CD4-positive, alpha-beta T cell treated with Interleukin-6 for 4 hours (primary cell): ENCODE measurements at regions not wholly inside any gene's neighbourhood (a gene's known extent, or its start where the extent isn't known, plus 50 kb on each side); places are given as distances from the start of the nearest gene placed in this dataset.
"Not testable (repeated sequence)": the region's sequence is repeated elsewhere in the genome, so short reads cannot be mapped to it uniquely, and the experiment has no call there.

ENCODE experiments used
- DNase-seq: peaks from one replicate; pipeline ENCODE4 v3.0.0-alpha.2; 2020; ENCODE audit warnings: mixed read lengths

GRCh38 chr17:51439395-51440229 lies 179.3 kb downstream of the UTP18 start:
- peak; percentile 72 for DNase-seq

DNA sequence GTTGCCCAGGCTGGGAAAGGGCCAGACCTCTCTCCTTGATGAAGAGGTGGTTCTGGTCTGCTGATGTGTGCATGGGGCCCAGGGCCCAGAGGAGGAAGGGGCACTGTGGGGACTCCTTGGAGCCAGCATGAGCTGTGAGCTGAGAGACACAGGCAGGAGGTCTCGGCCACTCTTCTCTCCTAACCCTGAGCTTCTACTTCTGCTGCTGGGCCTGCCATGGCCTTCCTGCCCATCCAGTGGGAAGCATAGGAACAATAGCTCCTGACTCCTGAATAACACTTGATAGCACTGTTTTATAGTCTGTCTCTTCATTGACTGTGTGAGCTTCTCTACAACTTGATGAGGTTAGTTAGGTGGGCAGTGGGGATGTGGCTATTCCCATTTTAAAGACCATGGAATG lies 181.1 kb downstream of the UTP18 start:
- DNase-seq, result no peak

DNA sequence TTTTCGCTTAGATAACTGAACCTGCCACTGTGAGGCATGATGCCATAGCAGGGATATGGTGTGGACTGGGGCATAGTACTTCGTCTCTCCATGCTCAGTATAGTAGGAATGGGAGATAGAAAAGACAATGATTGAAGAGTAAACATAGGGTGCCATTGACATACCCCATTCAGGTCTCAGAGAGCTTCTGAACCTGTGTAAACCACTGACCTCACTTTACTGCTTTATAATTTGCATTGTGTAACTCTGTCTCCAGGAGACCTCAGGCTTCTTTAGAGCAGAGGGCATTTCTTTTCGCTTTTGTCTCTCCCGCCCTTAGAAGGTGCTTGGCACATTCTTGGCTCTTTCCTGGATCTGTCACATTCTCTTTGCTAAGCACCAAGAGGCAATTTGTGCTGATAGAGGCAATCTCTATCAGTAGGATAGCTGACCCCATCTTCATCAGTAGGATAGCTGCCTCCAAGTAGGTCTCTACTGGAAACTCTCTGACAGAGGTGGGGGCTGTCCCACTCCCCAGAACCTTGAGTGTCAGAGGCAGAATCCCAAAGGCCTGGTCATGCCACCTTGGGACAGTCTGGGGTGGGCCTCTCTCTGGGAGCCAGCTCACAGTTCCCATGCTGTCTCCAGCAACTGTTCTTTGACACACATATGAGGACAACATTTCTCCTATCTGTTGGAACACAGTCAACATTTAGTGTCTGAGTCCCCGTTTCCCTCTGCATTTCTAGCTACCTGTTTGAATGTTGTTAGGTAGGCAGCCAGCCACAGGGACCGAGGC lies 181.9 kb downstream of the UTP18 start:
- DNase-seq, result no peak

DNA sequence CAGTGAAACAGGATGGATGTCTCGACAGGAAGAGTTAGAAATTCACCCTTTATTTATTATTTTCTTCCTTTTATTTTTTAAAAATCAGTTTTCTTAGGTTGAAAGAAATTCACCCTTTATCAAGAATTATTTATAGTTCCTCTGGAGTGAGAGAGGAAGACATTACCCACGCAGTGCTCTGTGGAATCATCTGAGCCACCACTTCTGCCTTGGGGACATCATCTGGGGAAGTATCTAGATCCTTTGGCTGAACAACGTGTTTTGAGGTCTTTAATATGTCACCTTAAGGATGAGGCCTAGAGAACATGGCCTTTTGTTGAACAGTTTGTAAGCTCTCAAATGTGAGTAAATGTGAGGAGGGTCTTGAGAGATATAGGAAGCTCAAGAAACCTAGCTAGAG lies 183.3 kb downstream of the UTP18 start:
- DNase-seq, result no peak

GRCh38 chr17:51445946-51446345 lies 185.6 kb downstream of the UTP18 start:
- DNase-seq, result no peak

GRCh38 chr17:51454456-51454978 lies 194.2 kb downstream of the UTP18 start:
- DNase-seq, result no peak

GRCh38 chr17:51455211-51455610 lies 194.9 kb downstream of the UTP18 start:
- no peak for DNase-seq

- no peak for DNase-seq
Observed at GRCh38 chr17:51455931-51456330, 195.6 kb downstream of the UTP18 start.

GRCh38 chr17:51456942-51457341 lies 196.6 kb downstream of the UTP18 start:
- no peak for DNase-seq

GRCh38 chr17:51461578-51462004 lies 201.2 kb downstream of the UTP18 start:
- peak; percentile 67 for DNase-seq

DNA sequence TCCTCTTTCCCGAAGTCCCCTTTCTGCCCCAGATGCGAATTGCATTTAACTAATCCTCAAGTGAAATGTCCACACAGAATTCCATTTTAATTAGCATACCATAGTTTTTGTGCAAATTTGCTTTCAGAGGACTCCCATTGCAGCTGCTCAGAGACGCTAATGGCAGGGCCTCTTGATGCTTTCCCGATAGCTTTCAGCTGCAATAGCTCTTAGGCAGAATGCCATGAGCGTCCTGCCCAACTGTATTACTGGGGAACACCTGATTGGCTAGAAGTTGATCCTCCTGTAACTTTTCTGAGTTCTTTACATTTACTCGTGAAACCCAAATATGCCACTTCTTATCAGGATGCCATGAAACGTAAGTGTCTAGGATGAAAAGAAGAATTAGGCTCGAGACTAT lies 203.0 kb downstream of the UTP18 start:
- no peak for DNase-seq

DNA sequence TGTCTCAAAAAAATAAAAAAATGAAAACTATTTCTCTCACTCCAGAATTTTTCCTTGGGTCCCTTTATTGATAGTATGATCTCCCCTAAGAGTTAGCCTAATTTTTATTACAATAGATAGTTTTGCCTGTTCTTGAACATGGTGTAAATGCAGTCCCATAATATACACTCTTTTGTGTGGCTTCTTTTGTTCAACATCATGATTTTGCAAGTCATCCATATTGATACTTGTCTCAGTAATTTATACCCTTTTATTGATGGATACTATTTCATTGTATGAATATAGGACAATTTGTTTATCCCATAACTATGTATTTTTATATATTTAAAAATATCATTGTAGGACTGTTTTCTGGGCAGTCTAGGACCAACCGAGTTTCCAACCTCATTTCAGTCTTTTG lies 207.0 kb downstream of the UTP18 start:
- DNase-seq, result no peak

DNA sequence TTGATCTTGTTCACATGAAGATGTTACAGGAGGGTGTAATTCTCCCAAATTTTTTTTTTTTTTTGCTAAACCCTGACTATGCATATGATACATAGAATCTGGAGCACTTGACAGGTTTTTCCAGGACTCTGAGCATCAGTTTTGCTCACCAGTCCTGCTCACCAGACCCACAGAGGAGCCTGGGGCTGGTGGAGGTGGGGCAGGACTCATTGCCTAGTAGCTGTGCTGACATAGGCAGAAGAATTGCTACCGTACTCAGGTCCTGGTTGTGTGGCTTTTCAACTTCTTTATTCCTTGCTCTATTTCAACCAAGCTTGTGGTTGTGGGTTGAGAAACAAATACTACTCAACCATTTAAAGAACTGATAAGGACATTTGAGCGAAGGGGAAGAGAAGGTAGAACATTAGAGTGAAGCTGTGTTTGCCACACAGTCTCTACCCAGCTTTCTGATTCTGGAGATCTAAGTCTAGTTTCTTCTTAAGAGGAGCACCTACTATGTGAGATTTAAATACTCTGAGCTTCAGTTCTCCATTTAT lies 212.4 kb downstream of the UTP18 start:
- no peak for DNase-seq

- no peak for DNase-seq
Observed at GRCh38 chr17:51474764-51475163, 214.4 kb downstream of the UTP18 start.

DNA sequence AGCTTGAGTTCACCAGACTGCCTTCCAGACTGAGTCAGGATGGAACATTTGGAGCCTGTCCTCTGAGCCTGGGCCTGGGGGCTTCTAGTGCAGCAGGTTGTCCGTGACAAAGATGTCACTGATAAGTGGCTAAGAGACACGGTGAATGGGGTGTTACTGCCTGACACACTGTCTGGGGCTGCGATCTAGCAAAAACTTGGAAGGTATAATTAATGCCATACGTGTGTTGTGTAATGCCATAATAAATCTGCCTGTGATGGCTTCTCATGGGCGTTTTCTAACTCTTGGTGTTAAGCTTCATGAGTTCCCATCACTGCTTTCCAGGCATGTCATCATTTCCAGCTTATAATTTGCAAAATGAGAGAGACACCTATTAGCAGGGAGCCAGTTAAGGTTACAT lies 215.4 kb downstream of the UTP18 start:
- DNase-seq, result no peak

DNA sequence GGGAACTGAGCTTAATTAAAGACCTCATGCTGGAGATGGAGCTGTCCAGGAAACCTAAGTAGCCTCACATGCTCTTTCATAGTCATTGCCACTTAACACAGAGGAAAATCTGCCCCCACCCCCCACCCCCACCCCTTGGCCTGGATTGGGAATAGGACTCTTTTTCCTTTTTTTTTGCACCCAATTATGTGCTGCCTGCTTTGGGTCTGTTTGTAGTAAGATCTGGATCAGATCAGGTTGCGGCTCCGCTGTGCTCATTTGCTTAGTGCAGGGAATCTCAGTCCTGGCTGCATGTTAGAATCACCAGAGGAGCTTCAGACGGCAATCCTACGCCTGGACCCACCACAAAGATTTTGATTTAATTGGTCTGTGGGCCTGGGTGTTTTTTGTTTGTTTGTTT lies 219.0 kb downstream of the UTP18 start:
- DNase-seq, result no peak

DNA sequence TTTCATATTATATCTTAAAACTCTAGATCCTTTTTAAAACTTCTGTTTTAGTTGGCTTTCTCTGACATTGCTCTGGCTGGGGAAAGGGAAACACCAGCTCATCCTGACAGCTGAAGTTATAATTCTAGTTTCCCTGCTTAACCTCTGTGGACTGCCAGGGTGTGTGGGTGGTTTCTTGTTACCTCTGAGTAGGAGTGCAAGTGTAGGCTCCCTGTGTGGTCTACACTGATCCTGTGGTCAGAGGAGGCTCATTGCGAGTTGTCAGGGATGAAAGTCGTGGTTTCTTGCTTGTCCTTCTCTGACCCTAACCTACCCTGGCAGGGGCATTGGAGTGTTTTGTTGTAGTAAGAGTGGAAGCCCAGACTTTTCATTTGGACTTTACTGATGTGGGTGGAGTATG lies 221.0 kb downstream of the UTP18 start:
- no peak for DNase-seq

GRCh38 chr17:51482248-51482647 lies 221.9 kb downstream of the UTP18 start:
- not testable (repeated sequence) for DNase-seq

GRCh38 chr17:51486091-51486490 lies 225.7 kb downstream of the UTP18 start:
- DNase-seq, result no peak

DNA sequence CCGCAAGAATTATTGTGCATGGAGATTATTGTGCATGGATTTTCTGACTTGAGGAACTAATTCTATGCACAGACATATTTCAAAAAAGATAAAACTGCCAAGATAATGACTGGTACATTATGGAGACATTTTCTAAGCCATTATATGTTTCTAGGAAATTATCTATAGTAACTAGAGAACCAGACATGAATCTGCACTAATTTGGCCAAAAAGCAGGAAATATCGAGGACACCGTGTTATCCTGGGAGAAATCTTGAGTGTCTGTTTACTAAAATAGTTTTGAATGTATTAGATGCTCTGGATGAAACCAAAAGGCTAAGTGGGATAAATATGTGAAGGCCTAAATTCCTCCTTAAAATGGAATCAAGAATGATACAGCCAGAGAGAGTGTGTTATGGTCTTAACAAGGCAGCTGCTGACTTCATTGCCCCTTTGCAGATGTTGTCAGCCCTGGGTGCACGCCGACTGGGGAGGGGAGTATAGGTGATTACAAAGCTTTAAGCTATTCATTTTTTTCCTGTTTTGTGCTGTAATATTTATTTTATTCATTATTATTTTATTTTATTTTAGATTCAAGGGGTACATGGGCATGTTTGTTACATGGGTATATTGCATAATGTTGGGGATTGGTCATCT lies 226.7 kb downstream of the UTP18 start:
- no peak for DNase-seq

DNA sequence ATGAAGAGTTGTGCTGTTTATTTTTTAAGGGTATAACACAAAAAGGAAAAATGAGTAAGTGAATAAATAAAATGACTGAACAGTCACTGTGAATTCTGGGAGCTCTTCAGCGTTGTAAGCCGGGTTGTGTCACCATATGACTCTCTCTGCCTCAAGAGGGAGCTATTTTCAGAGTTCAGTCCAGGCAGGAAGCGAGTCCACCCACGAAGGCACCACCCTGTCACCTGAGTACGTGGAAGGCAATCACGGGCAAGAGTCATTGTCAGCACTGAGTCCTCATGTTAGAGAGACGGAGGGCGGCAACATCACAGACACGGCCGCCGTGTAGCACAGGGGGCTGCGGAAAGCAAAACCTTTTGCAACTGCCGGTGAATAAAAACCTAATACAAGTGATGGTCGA lies 227.6 kb downstream of the UTP18 start:
- DNase-seq, result peak; percentile 39

- DNase-seq, result no peak
Observed at GRCh38 chr17:51491416-51491815, 231.1 kb downstream of the UTP18 start.

DNA sequence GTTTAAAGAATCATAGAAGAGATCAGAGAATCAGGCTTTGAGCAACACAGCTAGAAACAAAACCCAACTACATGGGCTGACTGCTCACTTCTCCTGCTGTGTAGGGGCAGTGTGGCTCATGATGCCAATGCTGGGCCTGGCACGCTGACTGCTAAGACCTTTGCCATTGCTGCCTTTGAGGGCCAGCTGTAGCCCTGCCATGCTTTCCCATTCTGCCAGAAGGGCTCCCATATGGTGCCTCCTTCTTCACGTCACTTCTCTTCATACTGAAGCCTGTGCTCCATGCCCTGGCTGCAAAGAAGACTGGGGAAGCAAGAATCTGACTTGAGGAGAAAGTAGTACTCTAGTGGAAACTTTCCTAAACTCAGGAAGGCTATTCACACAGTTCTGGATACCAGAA lies 232.9 kb downstream of the UTP18 start:
- DNase-seq, result no peak
